ENCODE measurements at regions not wholly inside any gene's neighbourhood (a gene's known extent, or its start where the extent isn't known, plus 50 kb on each side); places are given as distances from the start of the nearest gene placed in this dataset.

DNA sequence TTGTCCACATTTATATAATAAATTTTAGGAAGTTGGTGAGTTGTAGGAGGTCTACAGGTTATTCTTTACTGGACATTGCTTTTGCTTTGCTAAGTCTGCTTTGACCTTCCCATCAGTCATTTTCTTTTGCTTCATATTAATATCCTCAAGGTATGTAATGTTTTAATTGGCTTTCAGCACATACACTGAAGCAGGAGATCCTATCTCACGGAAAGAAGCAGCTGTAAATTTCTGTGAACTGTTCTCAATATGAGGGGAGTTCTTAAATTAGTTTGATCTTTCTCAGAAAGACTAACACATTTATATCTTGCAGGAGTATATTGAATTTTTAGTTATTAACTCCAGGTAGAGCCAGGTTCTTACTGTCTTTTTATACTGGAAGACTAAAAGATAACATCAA, 856.5 kb downstream of the GATA3 start:
- Histone ChIP-seq H3K9ac (ENCODE audit: low read length) (no peak overlapping the region), H3K4me3 (ENCODE audit: low read length) (no peak overlapping the region), H3K36me3 (ENCODE audit: control insufficient read depth, insufficient read depth, low read length, severe bottlenecking) (no peaks in the 10 kb centered on the region), H3K9me3 (ENCODE audit: control insufficient read depth, low read length) (no peaks in the 10 kb centered on the region), H3K27me3 (replicated peaks; ENCODE audit: control insufficient read depth, insufficient read depth, low read length) (no peaks in the 10 kb centered on the region), H3K4me1 (ENCODE audit: control insufficient read depth, insufficient read depth, low read length) (no peaks in the 10 kb centered on the region)
- no peak for DNase-seq (ENCODE audit: low read depth)

DNA sequence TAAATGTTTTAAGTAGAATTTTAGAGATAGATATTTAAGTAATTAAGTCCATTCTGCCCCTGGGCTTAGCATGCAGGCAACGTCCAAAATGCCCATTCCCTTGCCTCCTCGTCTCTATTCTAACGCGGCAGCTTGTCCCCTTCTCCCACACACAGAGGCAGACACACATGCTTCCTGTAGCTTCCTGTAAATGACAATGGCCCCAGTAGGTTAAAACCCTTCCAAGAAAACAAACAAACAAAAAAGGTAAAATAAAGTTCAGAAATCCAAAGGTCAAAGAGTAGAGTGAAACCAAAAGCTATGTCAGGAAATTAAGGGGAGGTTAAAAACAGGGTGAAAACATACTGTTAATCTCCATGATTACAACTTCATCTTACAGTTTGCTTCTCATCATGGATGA, 857.6 kb downstream of the GATA3 start:
- Histone ChIP-seq H3K27me3 (replicated peaks; ENCODE audit: control insufficient read depth, insufficient read depth, low read length) (no peaks in the 10 kb centered on the region), H3K36me3 (ENCODE audit: control insufficient read depth, insufficient read depth, low read length, severe bottlenecking) (no peaks in the 10 kb centered on the region), H3K4me1 (ENCODE audit: control insufficient read depth, insufficient read depth, low read length) (no peaks in the 10 kb centered on the region), H3K4me3 (ENCODE audit: low read length) (no peak overlapping the region), H3K9ac (ENCODE audit: low read length) (no peak overlapping the region), H3K9me3 (ENCODE audit: control insufficient read depth, low read length) (no peaks in the 10 kb centered on the region)
- DNase-seq (ENCODE audit: low read depth) = no peak

DNA sequence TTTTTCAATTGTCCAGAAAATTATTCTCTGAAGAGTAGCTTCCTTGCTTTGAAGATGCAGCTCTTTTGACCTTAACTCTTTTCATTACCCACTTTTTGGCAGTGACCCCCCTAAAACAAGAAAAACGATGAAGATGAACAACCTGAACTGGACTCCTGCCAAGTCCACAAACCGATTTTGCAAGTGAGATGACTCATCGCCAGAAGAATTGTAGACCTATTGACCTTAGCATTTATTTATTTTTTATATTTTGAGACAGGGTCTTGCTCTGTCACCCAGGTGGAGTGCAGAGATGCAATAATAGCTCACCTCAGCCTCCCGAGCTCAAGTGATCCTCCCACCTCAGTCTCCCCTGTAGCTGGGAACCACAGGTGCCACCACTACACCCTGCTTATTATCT, 859.2 kb downstream of the GATA3 start:
- no peaks in the 10 kb centered on the region for H3K36me3 ChIP-seq (ENCODE audit: control insufficient read depth, insufficient read depth, low read length, severe bottlenecking)
- no peak for DNase-seq (ENCODE audit: low read depth)
- no peaks in the 10 kb centered on the region for H3K27me3 ChIP-seq (replicated peaks; ENCODE audit: control insufficient read depth, insufficient read depth, low read length)
- no peaks in the 10 kb centered on the region for H3K9me3 ChIP-seq (ENCODE audit: control insufficient read depth, low read length)
- H3K4me3 ChIP-seq (ENCODE audit: low read length) = no peak overlapping the region
- H3K4me1 ChIP-seq (ENCODE audit: control insufficient read depth, insufficient read depth, low read length) = no peaks in the 10 kb centered on the region
- no peak overlapping the region for H3K9ac ChIP-seq (ENCODE audit: low read length)

GRCh38 chr10:8919280-8919679, 864.8 kb downstream of the GATA3 start:
- H3K4me3 ChIP-seq (ENCODE audit: low read length) = no peak overlapping the region
- no peaks in the 10 kb centered on the region for H3K9me3 ChIP-seq (ENCODE audit: control insufficient read depth, low read length)
- no peaks in the 10 kb centered on the region for H3K36me3 ChIP-seq (ENCODE audit: control insufficient read depth, insufficient read depth, low read length, severe bottlenecking)

GRCh38 chr10:8921568-8921967, 867.1 kb downstream of the GATA3 start:
- Histone ChIP-seq H3K9ac (ENCODE audit: low read length) (no peak overlapping the region), H3K36me3 (ENCODE audit: control insufficient read depth, insufficient read depth, low read length, severe bottlenecking) (no peaks in the 10 kb centered on the region), H3K9me3 (ENCODE audit: control insufficient read depth, low read length) (no peaks in the 10 kb centered on the region), H3K4me3 (ENCODE audit: low read length) (no peak overlapping the region), H3K27me3 (replicated peaks; ENCODE audit: control insufficient read depth, insufficient read depth, low read length) (no peaks in the 10 kb centered on the region), H3K4me1 (ENCODE audit: control insufficient read depth, insufficient read depth, low read length) (no peaks in the 10 kb centered on the region)
- DNase-seq (ENCODE audit: low read depth) = no peak

More at GRCh38 chr10:8919280-8919679, 864.8 kb downstream of the GATA3 start:
- Histone ChIP-seq H3K27me3 (replicated peaks; ENCODE audit: control insufficient read depth, insufficient read depth, low read length) (no peaks in the 10 kb centered on the region), H3K9ac (ENCODE audit: low read length) (no peak overlapping the region), H3K4me1 (ENCODE audit: control insufficient read depth, insufficient read depth, low read length) (no peaks in the 10 kb centered on the region)
- no peak for DNase-seq (ENCODE audit: low read depth)

DNA sequence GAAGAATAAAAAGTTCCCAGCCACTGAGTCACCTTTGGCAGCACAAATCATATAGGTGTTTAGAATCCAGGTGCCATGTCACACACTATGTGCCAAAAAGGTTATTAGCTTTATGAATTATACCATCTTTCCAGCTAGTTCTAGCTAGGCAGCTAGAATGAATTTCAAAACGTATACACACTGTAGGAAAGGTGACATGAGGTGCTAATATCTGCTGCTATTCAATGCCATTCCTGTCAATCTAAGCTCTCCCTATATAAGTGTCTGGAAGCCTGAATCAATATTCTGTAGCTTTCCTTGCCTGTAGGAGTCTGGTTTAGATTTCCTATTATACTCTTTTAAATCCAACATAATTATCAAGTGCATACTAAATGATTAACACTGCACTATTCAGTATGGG, 868.6 kb downstream of the GATA3 start:
- Histone ChIP-seq H3K27me3 (replicated peaks; ENCODE audit: control insufficient read depth, insufficient read depth, low read length) (no peaks in the 10 kb centered on the region), H3K36me3 (ENCODE audit: control insufficient read depth, insufficient read depth, low read length, severe bottlenecking) (no peaks in the 10 kb centered on the region), H3K4me3 (ENCODE audit: low read length) (no peak overlapping the region), H3K9me3 (ENCODE audit: control insufficient read depth, low read length) (no peaks in the 10 kb centered on the region), H3K4me1 (ENCODE audit: control insufficient read depth, insufficient read depth, low read length) (no peaks in the 10 kb centered on the region), H3K9ac (ENCODE audit: low read length) (no peak overlapping the region)
- DNase-seq (ENCODE audit: low read depth) = no peak

- Histone ChIP-seq H3K4me3 (ENCODE audit: low read length) (no peak overlapping the region), H3K27me3 (replicated peaks; ENCODE audit: control insufficient read depth, insufficient read depth, low read length) (no peaks in the 10 kb centered on the region), H3K9ac (ENCODE audit: low read length) (no peak overlapping the region), H3K4me1 (ENCODE audit: control insufficient read depth, insufficient read depth, low read length) (no peaks in the 10 kb centered on the region), H3K36me3 (ENCODE audit: control insufficient read depth, insufficient read depth, low read length, severe bottlenecking) (no peaks in the 10 kb centered on the region), H3K9me3 (ENCODE audit: control insufficient read depth, low read length) (no peaks in the 10 kb centered on the region)
- DNase-seq (ENCODE audit: low read depth) = no peak
Measured at GRCh38 chr10:8927705-8928104, 873.2 kb downstream of the GATA3 start.

GRCh38 chr10:8946451-8946850, 892.0 kb downstream of the GATA3 start:
- DNase-seq (ENCODE audit: low read depth) = no peak
- H3K4me1 ChIP-seq (ENCODE audit: control insufficient read depth, insufficient read depth, low read length) = no peaks in the 10 kb centered on the region
- H3K36me3 ChIP-seq (ENCODE audit: control insufficient read depth, insufficient read depth, low read length, severe bottlenecking) = no peaks in the 10 kb centered on the region
- no peak overlapping the region for H3K9ac ChIP-seq (ENCODE audit: low read length)
- no peak overlapping the region for H3K4me3 ChIP-seq (ENCODE audit: low read length)
- H3K9me3 ChIP-seq (ENCODE audit: control insufficient read depth, low read length) = no peaks in the 10 kb centered on the region
- no peaks in the 10 kb centered on the region for H3K27me3 ChIP-seq (replicated peaks; ENCODE audit: control insufficient read depth, insufficient read depth, low read length)

DNA sequence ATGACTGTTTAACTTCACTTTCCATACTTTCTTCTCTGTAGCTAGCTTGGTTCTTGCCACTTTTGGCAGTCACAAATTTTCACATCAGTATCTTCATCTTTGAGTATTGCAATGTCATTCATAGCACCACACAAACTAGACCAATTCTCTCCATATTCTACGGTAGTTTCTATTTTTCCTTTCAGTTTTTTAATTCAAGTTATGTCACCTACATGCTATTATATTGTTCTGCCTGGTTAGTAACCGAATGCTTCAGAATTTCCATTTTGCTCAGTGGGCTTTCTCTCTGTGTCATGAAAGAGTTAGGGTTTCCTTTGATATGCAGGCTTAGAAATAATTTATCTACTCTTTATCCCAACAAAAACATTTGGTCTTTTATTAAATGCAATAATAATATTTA, 896.5 kb downstream of the GATA3 start:
- DNase-seq (ENCODE audit: low read depth) = no peak
- Histone ChIP-seq H3K4me3 (ENCODE audit: low read length) (no peak overlapping the region), H3K27me3 (replicated peaks; ENCODE audit: control insufficient read depth, insufficient read depth, low read length) (no peaks in the 10 kb centered on the region), H3K36me3 (ENCODE audit: control insufficient read depth, insufficient read depth, low read length, severe bottlenecking) (no peaks in the 10 kb centered on the region), H3K9ac (ENCODE audit: low read length) (no peak overlapping the region), H3K4me1 (ENCODE audit: control insufficient read depth, insufficient read depth, low read length) (no peaks in the 10 kb centered on the region), H3K9me3 (ENCODE audit: control insufficient read depth, low read length) (no peaks in the 10 kb centered on the region)

GRCh38 chr10:8951440-8952089, 897.1 kb downstream of the GATA3 start:
- no peaks in the 10 kb centered on the region for H3K36me3 ChIP-seq (ENCODE audit: control insufficient read depth, insufficient read depth, low read length, severe bottlenecking)
- H3K9ac ChIP-seq (ENCODE audit: low read length) = no peak overlapping the region
- no peaks in the 10 kb centered on the region for H3K9me3 ChIP-seq (ENCODE audit: control insufficient read depth, low read length)
- no peaks in the 10 kb centered on the region for H3K4me1 ChIP-seq (ENCODE audit: control insufficient read depth, insufficient read depth, low read length)
- DNase-seq (ENCODE audit: low read depth) = no peak
- no peak overlapping the region for H3K4me3 ChIP-seq (ENCODE audit: low read length)
- H3K27me3 ChIP-seq (replicated peaks; ENCODE audit: control insufficient read depth, insufficient read depth, low read length) = no peaks in the 10 kb centered on the region

DNA sequence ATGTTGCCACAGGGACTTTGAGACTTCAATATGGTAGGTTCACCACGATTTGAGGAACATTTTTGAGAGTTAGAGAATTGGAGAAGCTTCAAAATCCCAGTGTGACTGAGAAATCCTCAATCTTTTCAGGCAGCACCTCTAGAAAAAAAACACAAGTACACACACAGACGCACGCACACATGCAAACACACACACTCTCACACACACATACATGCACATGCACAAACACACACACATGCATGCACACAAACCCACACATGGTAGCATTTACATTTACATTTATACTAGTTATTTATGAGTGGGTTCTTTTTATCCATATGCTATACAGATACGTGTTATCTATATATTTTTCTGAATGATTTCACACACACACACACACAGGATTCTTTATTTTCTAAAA, 901.9 kb downstream of the GATA3 start:
- no peaks in the 10 kb centered on the region for H3K27me3 ChIP-seq (replicated peaks; ENCODE audit: control insufficient read depth, insufficient read depth, low read length)
- no peaks in the 10 kb centered on the region for H3K4me1 ChIP-seq (ENCODE audit: control insufficient read depth, insufficient read depth, low read length)
- no peaks in the 10 kb centered on the region for H3K9me3 ChIP-seq (ENCODE audit: control insufficient read depth, low read length)
- no peak overlapping the region for H3K9ac ChIP-seq (ENCODE audit: low read length)
- H3K4me3 ChIP-seq (ENCODE audit: low read length) = no peak overlapping the region
- no peak for DNase-seq (ENCODE audit: low read depth)
- no peaks in the 10 kb centered on the region for H3K36me3 ChIP-seq (ENCODE audit: control insufficient read depth, insufficient read depth, low read length, severe bottlenecking)

DNA sequence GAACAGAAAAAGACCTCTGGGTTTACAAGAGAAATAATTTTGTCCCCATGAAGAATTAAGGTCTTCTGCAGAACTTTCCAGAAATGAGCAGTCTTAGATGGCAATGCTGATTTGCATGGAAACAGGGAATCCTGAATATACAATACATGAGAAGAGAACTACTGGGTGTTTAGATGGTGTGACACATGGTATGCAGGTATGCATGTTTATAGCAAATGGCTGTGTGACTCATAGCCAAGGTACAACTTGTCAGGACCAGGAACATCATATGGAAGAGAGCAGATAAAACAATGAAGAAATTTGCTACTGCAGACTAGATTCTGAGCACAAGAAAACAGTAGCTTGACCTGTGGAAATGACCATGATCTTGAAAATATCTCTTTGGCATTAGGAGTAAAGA, 907.8 kb downstream of the GATA3 start:
- H3K27me3 ChIP-seq (replicated peaks; ENCODE audit: control insufficient read depth, insufficient read depth, low read length) = no peaks in the 10 kb centered on the region
- H3K9ac ChIP-seq (ENCODE audit: low read length) = no peak overlapping the region
- H3K9me3 ChIP-seq (ENCODE audit: control insufficient read depth, low read length) = no peaks in the 10 kb centered on the region
- H3K4me3 ChIP-seq (ENCODE audit: low read length) = no peak overlapping the region
- H3K4me1 ChIP-seq (ENCODE audit: control insufficient read depth, insufficient read depth, low read length) = no peaks in the 10 kb centered on the region
- H3K36me3 ChIP-seq (ENCODE audit: control insufficient read depth, insufficient read depth, low read length, severe bottlenecking) = no peaks in the 10 kb centered on the region
- DNase-seq (ENCODE audit: low read depth) = no peak
